Activated naive CD8-positive, alpha-beta T cell treated with anti-CD3 and anti-CD28 coated beads, Interleukin-2, amount 50 U/mL, for 24 hours (primary cell): ENCODE measurements at regions not wholly inside any gene's neighbourhood (a gene's known extent, or its start where the extent isn't known, plus 50 kb on each side); places are given as distances from the start of the nearest gene placed in this dataset.

Experiments
- ATAC-seq: fragments of 150-1000 bp; cut with Tn5 transposase; one replicate; pipeline ENCODE4 v1.10.0; 2021
- DNase-seq: peaks from one replicate; pipeline ENCODE4 v3.0.0; 2021
- H3K27ac Mint-ChIP-seq: one replicate; pipeline ENCODE4 v1.8.0; 2021; ENCODE audit warnings: mild to moderate bottlenecking, mixed read lengths
- H3K27me3 Mint-ChIP-seq: one replicate; pipeline ENCODE4 v1.8.0; 2021; ENCODE audit warnings: mixed read lengths
- H3K36me3 Mint-ChIP-seq: one replicate; pipeline ENCODE4 v1.8.0; 2021; ENCODE audit warnings: low read depth, mixed read lengths
- H3K4me1 Mint-ChIP-seq: one replicate; pipeline ENCODE4 v1.8.0; 2021; ENCODE audit warnings: mixed read lengths
- H3K4me3 Mint-ChIP-seq: one replicate; pipeline ENCODE4 v1.8.0; 2021; ENCODE audit warnings: mild to moderate bottlenecking, moderate library complexity, mixed read lengths
- H3K9me3 Mint-ChIP-seq: one replicate; pipeline ENCODE4 v1.8.0; 2021; ENCODE audit warnings: mixed read lengths

DNA sequence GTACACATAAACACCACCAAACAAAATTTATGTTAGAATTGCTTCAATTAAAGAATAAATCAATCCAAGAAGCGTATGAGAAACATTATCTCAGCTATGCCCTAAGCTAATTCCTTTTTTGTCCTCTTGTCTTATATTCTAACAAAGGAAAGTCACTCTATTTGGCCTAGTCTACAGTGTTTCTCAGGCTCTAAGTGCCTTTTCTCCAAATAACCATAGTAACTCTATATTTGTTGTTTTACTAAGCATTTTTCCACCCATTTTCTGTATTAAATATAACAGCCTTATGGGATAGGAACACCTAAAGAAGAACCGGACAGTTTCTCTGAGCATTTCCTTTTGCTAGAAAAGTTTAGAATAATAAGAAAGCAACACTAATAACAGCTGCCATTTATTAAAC, 120.1 kb upstream of the MTAP start:
- Mint-ChIP-seq H3K9me3 (no peaks in the 10 kb centered on the region), H3K4me1 (peaks cover 75% of the 10 kb centered on the region), H3K27me3 (no peaks in the 10 kb centered on the region), H3K27ac (no peak overlapping the region), H3K4me3 (no peak overlapping the region), H3K36me3 (no peaks in the 10 kb centered on the region)
- no peak for ATAC-seq
- DNase-seq, result no peak

- Mint-ChIP-seq H3K9me3 (no peaks in the 10 kb centered on the region), H3K36me3 (no peaks in the 10 kb centered on the region), H3K4me1 (peaks cover 75% of the 10 kb centered on the region), H3K4me3 (no peak overlapping the region), H3K27ac (peak overlapping the region; percentile 57), H3K27me3 (no peaks in the 10 kb centered on the region)
- DNase-seq, result no peak
- ATAC-seq, result no peak
These were observed 119.5 kb upstream of the MTAP start for GRCh38 chr9:21682981-21683380.

DNA sequence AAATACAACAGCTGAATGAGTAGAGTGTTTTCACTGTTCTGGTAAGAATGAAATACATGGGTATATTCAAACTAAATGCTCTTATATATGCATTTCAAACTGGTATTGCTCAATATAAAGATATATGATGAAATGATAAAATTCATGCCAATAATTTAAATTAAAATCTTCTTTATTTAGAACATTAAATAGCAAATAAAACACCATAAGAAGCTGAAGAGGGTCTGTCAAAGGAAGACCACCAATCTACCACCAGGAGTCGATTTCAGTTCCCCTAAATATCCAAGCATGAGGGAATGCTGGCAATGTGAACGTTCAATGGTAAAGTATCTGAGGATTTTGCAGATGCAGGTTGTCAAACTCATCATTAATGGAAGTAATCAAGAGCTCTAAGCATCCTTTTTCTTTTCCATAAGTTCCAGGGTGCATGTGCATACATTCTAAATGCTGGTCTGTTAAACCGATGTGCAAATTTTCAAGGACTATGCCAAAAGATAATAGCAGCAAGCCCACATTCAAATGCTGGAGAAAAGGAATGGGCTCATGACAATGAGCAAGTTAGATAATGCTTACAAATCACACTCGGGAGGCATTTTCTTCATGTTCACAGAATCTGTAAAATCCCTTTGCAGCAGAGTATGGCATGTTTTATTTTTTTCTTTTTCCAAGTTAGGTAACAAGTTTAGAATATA, 118.8 kb upstream of the MTAP start:
- H3K27ac Mint-ChIP-seq, result peak overlapping the region; percentile 91
- DNase-seq (no peak), ATAC-seq (no peak)
- H3K36me3 Mint-ChIP-seq, result no peaks in the 10 kb centered on the region
- H3K4me3 Mint-ChIP-seq, result no peak overlapping the region
- H3K27me3 Mint-ChIP-seq, result no peaks in the 10 kb centered on the region
- peaks cover 77% of the 10 kb centered on the region for H3K4me1 Mint-ChIP-seq
- no peaks in the 10 kb centered on the region for H3K9me3 Mint-ChIP-seq

- H3K4me1 Mint-ChIP-seq, result peaks cover 82% of the 10 kb centered on the region
- no peak for DNase-seq
- peak overlapping the region; percentile 58 for H3K4me3 Mint-ChIP-seq
- H3K27me3 Mint-ChIP-seq, result no peaks in the 10 kb centered on the region
- peak overlapping the region; percentile 91 for H3K27ac Mint-ChIP-seq
- H3K36me3 Mint-ChIP-seq, result no peaks in the 10 kb centered on the region
- no peaks in the 10 kb centered on the region for H3K9me3 Mint-ChIP-seq
- ATAC-seq, result no peak
These were observed 118.2 kb upstream of the MTAP start for GRCh38 chr9:21684231-21684630.

DNA sequence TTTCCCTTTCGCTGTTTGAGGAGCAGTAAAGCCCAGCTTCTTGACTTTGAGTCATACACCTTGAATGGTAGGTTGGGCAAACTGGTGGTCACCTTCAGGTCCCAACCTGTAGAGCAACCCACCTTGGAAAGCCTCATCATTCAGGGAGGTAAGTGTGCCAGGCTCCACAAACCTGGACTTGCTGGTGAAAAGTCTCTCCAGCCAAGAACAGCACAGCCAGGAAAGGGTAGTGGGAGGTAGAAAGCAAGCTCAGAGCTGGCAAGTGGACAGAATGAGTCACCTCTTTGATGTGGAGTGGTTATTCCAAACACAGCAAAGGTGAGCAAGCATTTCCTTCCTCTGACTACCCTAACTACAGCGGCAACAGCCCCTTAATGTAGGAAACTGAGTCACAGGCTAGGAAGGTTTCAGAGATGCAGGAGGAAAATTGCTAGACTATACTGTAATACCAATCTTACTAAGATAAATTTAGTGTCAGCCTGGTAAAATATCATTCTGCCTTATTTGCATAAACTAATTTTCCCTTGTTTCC, 117.5 kb upstream of the MTAP start:
- H3K27me3 Mint-ChIP-seq, result no peaks in the 10 kb centered on the region
- H3K9me3 Mint-ChIP-seq, result no peaks in the 10 kb centered on the region
- ATAC-seq, result peak; percentile 93
- H3K4me3 Mint-ChIP-seq, result peak overlapping the region; percentile 58
- H3K27ac Mint-ChIP-seq, result peak overlapping the region; percentile 91
- H3K4me1 Mint-ChIP-seq, result peaks cover 88% of the 10 kb centered on the region
- H3K36me3 Mint-ChIP-seq, result no peaks in the 10 kb centered on the region
- peak; percentile 57 for DNase-seq

DNA sequence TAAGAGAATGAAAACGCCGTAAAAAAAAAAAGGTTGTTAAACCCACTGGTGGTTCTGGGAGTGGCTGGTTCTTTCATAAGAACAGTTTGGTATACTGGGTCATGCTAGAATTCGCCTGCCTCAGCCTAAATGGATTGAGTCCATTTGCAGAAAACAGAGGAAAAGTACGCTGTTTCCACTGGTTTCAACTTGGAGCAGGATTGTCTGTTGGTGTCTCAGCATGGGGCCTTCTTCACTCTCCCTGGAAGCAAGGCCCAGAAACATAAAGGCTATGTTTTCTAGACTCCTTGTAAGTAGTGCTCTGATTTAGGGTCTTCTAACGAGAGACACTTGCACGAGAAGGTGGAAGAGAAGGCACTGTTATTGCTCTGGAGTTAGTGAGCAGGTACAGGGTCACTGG, 116.9 kb upstream of the MTAP start:
- Mint-ChIP-seq H3K36me3 (no peaks in the 10 kb centered on the region), H3K4me3 (peak overlapping the region; percentile 58), H3K27ac (peak overlapping the region; percentile 91), H3K9me3 (no peaks in the 10 kb centered on the region), H3K4me1 (peaks cover 88% of the 10 kb centered on the region), H3K27me3 (no peaks in the 10 kb centered on the region)
- ATAC-seq (no peak), DNase-seq (no peak)

GRCh38 chr9:21686738-21687137, 115.7 kb upstream of the MTAP start:
- H3K36me3 Mint-ChIP-seq, result no peaks in the 10 kb centered on the region

GRCh38 chr9:21687351-21687750, 115.1 kb upstream of the MTAP start:
- no peaks in the 10 kb centered on the region for H3K36me3 Mint-ChIP-seq
- H3K4me3 Mint-ChIP-seq, result no peak overlapping the region
- H3K27ac Mint-ChIP-seq, result peak overlapping the region; percentile 37
- H3K9me3 Mint-ChIP-seq, result no peaks in the 10 kb centered on the region
- DNase-seq, result no peak
- peaks cover 80% of the 10 kb centered on the region for H3K4me1 Mint-ChIP-seq
- no peak for ATAC-seq
- H3K27me3 Mint-ChIP-seq, result no peaks in the 10 kb centered on the region

More at GRCh38 chr9:21686738-21687137, 115.7 kb upstream of the MTAP start:
- H3K9me3 Mint-ChIP-seq, result no peaks in the 10 kb centered on the region
- no peak overlapping the region for H3K4me3 Mint-ChIP-seq
- DNase-seq (no peak), ATAC-seq (no peak)
- H3K4me1 Mint-ChIP-seq, result peaks cover 86% of the 10 kb centered on the region
- peak overlapping the region; percentile 36 for H3K27ac Mint-ChIP-seq
- H3K27me3 Mint-ChIP-seq, result no peaks in the 10 kb centered on the region

DNA sequence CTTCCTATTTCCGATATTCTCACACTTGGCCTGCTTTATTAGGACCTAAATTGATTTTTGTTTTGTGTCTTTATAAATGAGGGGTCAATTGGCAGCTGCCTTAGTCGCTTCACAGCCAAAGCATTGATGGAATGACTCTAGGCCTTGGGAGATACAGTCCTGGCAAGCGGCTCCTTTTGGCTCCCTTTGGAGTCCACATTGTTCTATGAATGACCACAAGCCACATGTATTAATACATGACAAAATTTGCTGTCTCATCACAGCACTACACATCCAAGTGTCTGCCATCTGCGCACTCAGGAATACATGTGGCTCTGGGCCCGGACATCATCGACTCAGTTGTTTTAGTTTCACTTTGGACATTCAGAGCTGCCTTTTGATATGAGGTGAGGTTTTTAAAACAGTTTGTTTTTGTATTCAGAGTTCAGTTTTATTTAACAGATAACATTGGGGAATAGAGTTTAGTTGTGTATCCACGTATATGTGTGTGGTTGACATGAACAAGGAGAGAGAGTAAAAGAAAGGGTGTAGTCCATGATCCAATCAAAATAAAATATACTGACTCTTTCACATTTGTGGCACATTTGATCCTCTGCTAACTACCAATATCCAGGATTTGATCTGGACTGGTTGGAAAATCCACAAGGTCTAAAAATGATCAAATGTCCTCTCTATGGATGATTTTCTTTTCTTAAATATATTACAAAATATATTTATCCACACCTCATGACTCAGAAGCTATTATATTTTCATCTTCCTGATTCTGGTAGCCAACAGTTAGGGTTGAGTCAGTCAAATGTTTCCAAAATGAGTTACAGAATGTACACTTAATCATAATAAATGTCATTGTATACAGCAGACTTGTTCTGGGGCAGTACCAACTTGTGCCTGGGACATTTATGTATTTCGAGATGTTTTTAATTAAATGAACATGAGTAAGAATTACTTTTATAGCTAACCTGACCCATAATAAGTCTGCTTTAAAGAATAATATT, 114.0 kb upstream of the MTAP start:
- Mint-ChIP-seq H3K4me3 (peak overlapping the region; percentile 50), H3K27ac (peak overlapping the region; percentile 88)
- no peak for DNase-seq

GRCh38 chr9:21689854-21690253, 112.6 kb upstream of the MTAP start:
- ATAC-seq, result no peak
- H3K4me3 Mint-ChIP-seq, result no peak overlapping the region
- no peaks in the 10 kb centered on the region for H3K9me3 Mint-ChIP-seq
- peak overlapping the region; percentile 0 for H3K27ac Mint-ChIP-seq
- H3K36me3 Mint-ChIP-seq, result no peaks in the 10 kb centered on the region
- DNase-seq, result no peak
- peaks cover 55% of the 10 kb centered on the region for H3K4me1 Mint-ChIP-seq
- H3K27me3 Mint-ChIP-seq, result no peaks in the 10 kb centered on the region

More for the DNA sequence above, 114.0 kb upstream of the MTAP start:
- no peaks in the 10 kb centered on the region for H3K36me3 Mint-ChIP-seq
- peak; percentile 64 for ATAC-seq
- no peaks in the 10 kb centered on the region for H3K9me3 Mint-ChIP-seq
- peaks cover 70% of the 10 kb centered on the region for H3K4me1 Mint-ChIP-seq
- H3K27me3 Mint-ChIP-seq, result no peaks in the 10 kb centered on the region

DNA sequence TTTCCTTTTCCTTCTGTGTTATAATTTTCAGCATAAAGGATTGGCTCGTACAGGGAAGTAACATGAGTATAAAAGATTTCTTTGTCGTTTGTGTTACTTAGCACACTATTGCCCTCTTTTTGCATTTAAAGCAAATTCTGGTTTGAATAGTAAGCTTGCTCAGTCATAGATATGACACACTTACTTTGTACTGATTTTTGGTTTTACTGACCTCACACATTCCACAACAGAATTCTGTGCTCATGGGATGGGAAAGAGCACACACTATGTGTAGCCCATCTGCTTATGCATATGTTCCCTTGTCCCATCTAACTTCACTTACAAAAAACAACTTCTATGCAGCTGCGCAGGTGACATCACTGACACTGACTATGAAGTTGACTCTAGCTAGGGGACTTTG, 111.9 kb upstream of the MTAP start:
- no peaks in the 10 kb centered on the region for H3K27me3 Mint-ChIP-seq
- H3K4me3 Mint-ChIP-seq, result no peak overlapping the region
- H3K27ac Mint-ChIP-seq, result no peak overlapping the region
- peaks cover 3% of the 10 kb centered on the region for H3K9me3 Mint-ChIP-seq
- no peak for DNase-seq
- H3K36me3 Mint-ChIP-seq, result no peaks in the 10 kb centered on the region
- ATAC-seq, result peak; percentile 9
- H3K4me1 Mint-ChIP-seq, result peaks cover 48% of the 10 kb centered on the region

- no peak for ATAC-seq
- no peak for DNase-seq
- Mint-ChIP-seq H3K27ac (no peak overlapping the region), H3K4me3 (no peak overlapping the region), H3K9me3 (peaks cover 3% of the 10 kb centered on the region), H3K4me1 (peaks cover 30% of the 10 kb centered on the region), H3K27me3 (no peaks in the 10 kb centered on the region), H3K36me3 (no peaks in the 10 kb centered on the region)
These were observed 110.0 kb upstream of the MTAP start for GRCh38 chr9:21692390-21692789.

- Mint-ChIP-seq H3K27me3 (peaks cover 2% of the 10 kb centered on the region), H3K4me3 (no peak overlapping the region), H3K4me1 (peaks cover 10% of the 10 kb centered on the region), H3K36me3 (no peaks in the 10 kb centered on the region), H3K27ac (no peak overlapping the region), H3K9me3 (peaks cover 3% of the 10 kb centered on the region)
- DNase-seq, result no peak
- ATAC-seq, result no peak
These were observed 108.0 kb upstream of the MTAP start for GRCh38 chr9:21694424-21694823.

DNA sequence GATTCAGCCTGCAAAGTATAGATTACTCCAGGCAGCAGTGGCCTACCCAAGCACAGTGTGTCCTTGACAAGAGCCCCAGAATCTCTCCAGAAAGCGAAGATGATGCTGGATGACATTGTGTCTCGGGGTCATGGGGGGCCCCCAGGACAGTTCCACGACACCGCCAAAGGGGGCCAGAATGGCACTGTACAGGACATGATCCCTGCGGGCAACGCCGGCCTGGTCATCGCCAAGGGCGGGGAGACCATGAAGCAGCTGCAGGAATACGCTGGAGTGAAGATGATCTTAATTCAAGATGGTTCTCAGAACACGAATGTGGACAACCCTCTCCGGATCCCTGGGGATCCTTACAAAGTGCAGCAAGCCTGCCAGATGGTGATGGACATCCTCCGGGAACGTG, 107.0 kb upstream of the MTAP start:
- ATAC-seq, result no peak
- H3K27ac Mint-ChIP-seq, result no peak overlapping the region
- H3K9me3 Mint-ChIP-seq, result peaks cover 3% of the 10 kb centered on the region
- no peaks in the 10 kb centered on the region for H3K36me3 Mint-ChIP-seq
- H3K27me3 Mint-ChIP-seq, result peaks cover 2% of the 10 kb centered on the region
- no peak overlapping the region for H3K4me3 Mint-ChIP-seq
- peaks cover 4% of the 10 kb centered on the region for H3K4me1 Mint-ChIP-seq
- DNase-seq, result no peak
